Type B pancreatic cell (in vitro differentiated cells): ENCODE measurements at regions not wholly inside any gene's neighbourhood (a gene's known extent, or its start where the extent isn't known, plus 50 kb on each side); places are given as distances from the start of the nearest gene placed in this dataset.

Experiments
- DNase-seq: peaks from one replicate; pipeline ENCODE4 v3.0.0; 2021; ENCODE audit warnings: mixed read lengths; ENCODE audit not compliant: unreplicated experiment; ENCODE audit errors: extremely low spot score
- H3K27ac Mint-ChIP-seq: 2 replicates; pipeline ENCODE4 v1.8.0; 2021; ENCODE audit warnings: mild to moderate bottlenecking, mixed read lengths
- H3K27me3 Mint-ChIP-seq: 2 replicates; pipeline ENCODE4 v1.8.0; 2021; ENCODE audit warnings: mixed read lengths
- H3K36me3 Mint-ChIP-seq: 2 replicates; pipeline ENCODE4 v1.8.0; 2021; ENCODE audit warnings: mixed read lengths
- H3K4me1 Mint-ChIP-seq: one replicate; pipeline ENCODE4 v1.8.0; 2021; ENCODE audit warnings: mixed read lengths; ENCODE audit not compliant: unreplicated experiment
- H3K4me3 Mint-ChIP-seq: 2 replicates; pipeline ENCODE4 v1.8.0; 2021; ENCODE audit warnings: mild to moderate bottlenecking, mixed read lengths
- H3K9me3 Mint-ChIP-seq: 2 replicates; pipeline ENCODE4 v1.8.0; 2021; ENCODE audit warnings: mixed read lengths
- CTCF ChIP-seq: fragments of 200-600 bp; sonication (generic); conservative IDR thresholded peaks from 2 replicates; pipeline ENCODE4 v1.5.0; 2021; ENCODE audit warnings: antibody characterized with exemption, mild to moderate bottlenecking

- no peaks in the 10 kb centered on the region for H3K9me3 Mint-ChIP-seq
- no peak for DNase-seq
- peaks cover 38% of the 10 kb centered on the region for H3K4me1 Mint-ChIP-seq
Measured at GRCh38 chr17:74019860-74020259, 183.6 kb upstream of the RPL38 start.

GRCh38 chr17:74020522-74020921 is 183.0 kb upstream of the RPL38 start:
- Mint-ChIP-seq H3K27ac (no peak overlapping the region), H3K27me3 (peaks cover 5% of the 10 kb centered on the region), H3K4me3 (no peak overlapping the region), H3K4me1 (peaks cover 42% of the 10 kb centered on the region), H3K36me3 (no peaks in the 10 kb centered on the region), H3K9me3 (no peaks in the 10 kb centered on the region)
- DNase-seq: no peak
- no peak for TF ChIP-seq CTCF

More at GRCh38 chr17:74019860-74020259, 183.6 kb upstream of the RPL38 start:
- Mint-ChIP-seq H3K27me3 (peaks cover 7% of the 10 kb centered on the region), H3K36me3 (no peaks in the 10 kb centered on the region), H3K27ac (no peak overlapping the region), H3K4me3 (no peak overlapping the region)
- TF ChIP-seq CTCF: no peak

GRCh38 chr17:74024871-74025531 is 178.5 kb upstream of the RPL38 start:
- Mint-ChIP-seq H3K4me3 (no peak overlapping the region), H3K27ac (peak overlapping the region; percentile 30), H3K9me3 (no peaks in the 10 kb centered on the region), H3K36me3 (no peaks in the 10 kb centered on the region), H3K27me3 (peaks cover 4% of the 10 kb centered on the region), H3K4me1 (peaks cover 31% of the 10 kb centered on the region)
- no peak for TF ChIP-seq CTCF
- no peak for DNase-seq

GRCh38 chr17:74027444-74027843 is 176.0 kb upstream of the RPL38 start:
- Mint-ChIP-seq H3K27ac (no peak overlapping the region), H3K27me3 (peaks cover 21% of the 10 kb centered on the region), H3K4me1 (peaks cover 47% of the 10 kb centered on the region), H3K4me3 (no peak overlapping the region), H3K36me3 (no peaks in the 10 kb centered on the region), H3K9me3 (no peaks in the 10 kb centered on the region)
- no peak for TF ChIP-seq CTCF
- DNase-seq: no peak

- Mint-ChIP-seq H3K27me3 (peaks cover 25% of the 10 kb centered on the region), H3K4me3 (no peak overlapping the region), H3K4me1 (peaks cover 47% of the 10 kb centered on the region), H3K27ac (no peak overlapping the region), H3K9me3 (no peaks in the 10 kb centered on the region), H3K36me3 (no peaks in the 10 kb centered on the region)
- TF ChIP-seq CTCF: no peak
- DNase-seq: no peak
Measured at GRCh38 chr17:74028354-74029116, 174.9 kb upstream of the RPL38 start.
